Uterus (tissue), 3 donors: ENCODE measurements at regions not wholly inside any gene's neighbourhood (a gene's known extent, or its start where the extent isn't known, plus 50 kb on each side); places are given as distances from the start of the nearest gene placed in this dataset.

ENCODE experiments used
- DNase-seq, 2 donors: peaks; one replicate each; pipeline ENCODE4 v3.0.0-alpha.2; 2019 to 2020
- H3K27ac ChIP-seq, 2 donors: fragments of 200-600 bp; sonication (generic); 1 replicate in 1 of 2; 2 replicates in 1 of 2; pipeline ENCODE4 v1.5.1; 2016 to 2018
- H3K27me3 ChIP-seq, 2 donors: fragments of 200-600 bp; sonication (generic); one replicate each; pipeline ENCODE4 v1.5.1; 2018 to 2019; ENCODE audit warnings: control low read depth in 1 of 2
- H3K36me3 ChIP-seq, 2 donors: fragments of 200-600 bp; sonication (generic); one replicate each; pipeline ENCODE4 v1.5.1; 2019; ENCODE audit warnings: control low read depth in 1 of 2
- H3K4me1 ChIP-seq, 2 donors: fragments of 200-600 bp; sonication (generic); one replicate each; pipeline ENCODE4 v1.5.1; 2018 to 2019; ENCODE audit warnings: control low read depth in 1 of 2
- H3K4me3 ChIP-seq, 2 donors: fragments of 200-600 bp; sonication (generic); 1 replicate in 1 of 2; 2 replicates in 1 of 2; pipeline ENCODE4 v1.5.1; 2018 to 2019; ENCODE audit warnings: mild to moderate bottlenecking in 1 of 2
- H3K9me3 ChIP-seq, 2 donors: fragments of 200-600 bp; sonication (generic); one replicate each; pipeline ENCODE4 v1.5.1; 2019; ENCODE audit warnings: control low read depth in 1 of 2
- POLR2A ChIP-seq, 2 donors: fragments of 450-650 bp; IDR thresholded peaks; one replicate each; pipeline ENCODE4 v1.6.1; 2016; ENCODE audit warnings: antibody characterized with exemption in 2 of 2, mild to moderate bottlenecking in 1 of 2, moderate library complexity in 1 of 2
- intact Hi-C: fragments of 100-400 bp; cut with DNase I; formaldehyde crosslinking; loops from one replicate; pipeline ENCODE4 v1.15.1; 2023; ENCODE audit warnings: low total_unique reads
- TF ChIP-seq, protein P1 (sequence below), 4 experiments: fragments of 200-600 bp in 2 of 4; fragments of 450-650 bp in 2 of 4; sonication (generic) in 2 of 4; IDR thresholded peaks; one replicate each; pipeline ENCODE4 v1.5.1; 2016 to 2019; ENCODE audit warnings: antibody characterized with exemption in 4 of 4, mild to moderate bottlenecking in 2 of 4, moderate library complexity in 1 of 4
- donor health status: DM: yes; HTN: yes; CAD: no.

DNA sequence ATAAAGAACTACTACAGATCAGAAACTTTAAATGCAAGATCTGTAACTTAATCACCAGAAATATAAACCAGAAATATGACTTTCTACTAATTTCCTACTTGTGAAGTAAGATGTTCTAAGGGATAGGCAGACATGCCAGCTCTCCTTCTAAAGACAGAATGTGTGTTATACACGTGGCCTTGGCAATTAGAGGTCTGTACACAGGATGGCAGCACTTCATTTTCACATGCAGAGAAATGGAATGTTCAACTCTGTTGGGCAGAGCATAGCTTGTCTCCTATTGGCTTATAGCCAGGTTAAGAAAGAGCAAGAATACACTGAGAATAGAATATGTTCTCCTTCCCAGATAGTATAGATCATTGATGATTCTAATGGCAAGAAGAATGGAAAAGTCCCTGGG is 403.8 kb downstream of the DAD1 start:
- no peaks in the 10 kb centered on the region for H3K9me3 ChIP-seq
- intact Hi-C loops: no loop called here

DNA sequence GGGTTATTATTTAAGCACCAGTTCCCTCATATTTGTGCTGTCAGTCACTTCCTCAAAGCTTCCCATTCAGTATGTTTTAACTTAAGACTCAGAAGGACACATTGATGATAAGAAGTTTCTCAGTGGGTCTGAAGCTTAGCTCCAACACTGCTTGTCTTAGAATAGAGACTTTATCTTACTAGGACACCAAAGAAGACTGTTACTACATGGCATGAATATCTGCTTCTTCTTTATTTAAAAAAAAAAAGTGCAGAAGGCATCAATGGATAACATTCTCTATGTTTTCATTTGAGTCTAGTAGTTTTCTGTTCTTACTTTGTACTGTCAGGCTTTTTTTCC is 404.2 kb downstream of the DAD1 start:
- DNase-seq: no peak
- H3K4me1 ChIP-seq: no peaks in the 10 kb centered on the region
- H3K27ac ChIP-seq: no peak overlapping the region
- H3K4me3 ChIP-seq: no peak overlapping the region
- H3K9me3 ChIP-seq: no peaks in the 10 kb centered on the region
- TF ChIP-seq, protein P1, sequence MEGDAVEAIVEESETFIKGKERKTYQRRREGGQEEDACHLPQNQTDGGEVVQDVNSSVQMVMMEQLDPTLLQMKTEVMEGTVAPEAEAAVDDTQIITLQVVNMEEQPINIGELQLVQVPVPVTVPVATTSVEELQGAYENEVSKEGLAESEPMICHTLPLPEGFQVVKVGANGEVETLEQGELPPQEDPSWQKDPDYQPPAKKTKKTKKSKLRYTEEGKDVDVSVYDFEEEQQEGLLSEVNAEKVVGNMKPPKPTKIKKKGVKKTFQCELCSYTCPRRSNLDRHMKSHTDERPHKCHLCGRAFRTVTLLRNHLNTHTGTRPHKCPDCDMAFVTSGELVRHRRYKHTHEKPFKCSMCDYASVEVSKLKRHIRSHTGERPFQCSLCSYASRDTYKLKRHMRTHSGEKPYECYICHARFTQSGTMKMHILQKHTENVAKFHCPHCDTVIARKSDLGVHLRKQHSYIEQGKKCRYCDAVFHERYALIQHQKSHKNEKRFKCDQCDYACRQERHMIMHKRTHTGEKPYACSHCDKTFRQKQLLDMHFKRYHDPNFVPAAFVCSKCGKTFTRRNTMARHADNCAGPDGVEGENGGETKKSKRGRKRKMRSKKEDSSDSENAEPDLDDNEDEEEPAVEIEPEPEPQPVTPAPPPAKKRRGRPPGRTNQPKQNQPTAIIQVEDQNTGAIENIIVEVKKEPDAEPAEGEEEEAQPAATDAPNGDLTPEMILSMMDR (IDR thresholded peaks at IDR 0.05): no peak
- no peak for TF ChIP-seq POLR2A (IDR thresholded peaks at IDR 0.05)
- no peaks in the 10 kb centered on the region for H3K27me3 ChIP-seq
- no peaks in the 10 kb centered on the region for H3K36me3 ChIP-seq
- intact Hi-C loops: no loop called here

More for the DNA sequence above, 403.8 kb downstream of the DAD1 start:
- Histone ChIP-seq H3K27ac (no peak overlapping the region), H3K36me3 (no peaks in the 10 kb centered on the region), H3K27me3 (no peaks in the 10 kb centered on the region), H3K4me1 (no peaks in the 10 kb centered on the region), H3K4me3 (no peak overlapping the region)
- no peak for DNase-seq
- TF ChIP-seq, protein P1 (IDR thresholded peaks at IDR 0.05): no peak
- no peak for TF ChIP-seq POLR2A (IDR thresholded peaks at IDR 0.05)

DNA sequence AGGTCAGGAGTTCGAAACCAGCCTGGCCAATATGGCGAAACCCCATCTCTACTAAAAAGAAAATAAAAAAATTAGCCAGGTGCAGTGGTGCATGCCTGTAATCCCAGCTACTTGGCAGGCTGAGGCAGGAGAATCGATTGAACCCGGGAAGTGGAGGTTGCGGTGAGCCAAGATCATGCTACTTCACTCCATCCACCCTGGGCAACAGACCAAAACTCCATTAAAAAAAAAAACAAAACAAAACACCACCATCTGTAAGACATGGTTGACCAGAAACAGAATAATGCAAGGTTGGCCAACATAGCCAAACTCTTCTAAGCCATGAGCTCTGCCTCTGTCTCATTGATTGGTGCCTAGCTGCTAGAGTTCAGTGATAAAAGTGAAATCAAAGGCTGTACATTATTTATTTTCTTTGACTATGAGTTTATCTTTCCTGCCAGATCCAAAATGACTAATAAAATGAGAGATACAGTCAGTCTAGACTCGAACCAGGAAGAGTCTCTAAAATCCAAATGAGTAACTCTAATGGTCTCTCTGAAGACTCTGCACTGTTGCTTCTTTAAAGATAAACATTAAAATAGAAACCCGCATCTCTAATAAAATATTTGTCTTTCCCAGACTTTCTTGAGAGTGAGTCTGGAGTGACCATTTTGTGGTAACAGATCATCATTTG is 404.7 kb downstream of the DAD1 start:
- Histone ChIP-seq H3K27ac (no peak overlapping the region), H3K36me3 (no peaks in the 10 kb centered on the region), H3K4me1 (no peaks in the 10 kb centered on the region), H3K27me3 (no peaks in the 10 kb centered on the region), H3K4me3 (no peak overlapping the region), H3K9me3 (no peaks in the 10 kb centered on the region)
- DNase-seq: no peak
- intact Hi-C loops: no loop called here
- TF ChIP-seq, protein P1 (IDR thresholded peaks at IDR 0.05): no peak
- no peak for TF ChIP-seq POLR2A (IDR thresholded peaks at IDR 0.05)

DNA sequence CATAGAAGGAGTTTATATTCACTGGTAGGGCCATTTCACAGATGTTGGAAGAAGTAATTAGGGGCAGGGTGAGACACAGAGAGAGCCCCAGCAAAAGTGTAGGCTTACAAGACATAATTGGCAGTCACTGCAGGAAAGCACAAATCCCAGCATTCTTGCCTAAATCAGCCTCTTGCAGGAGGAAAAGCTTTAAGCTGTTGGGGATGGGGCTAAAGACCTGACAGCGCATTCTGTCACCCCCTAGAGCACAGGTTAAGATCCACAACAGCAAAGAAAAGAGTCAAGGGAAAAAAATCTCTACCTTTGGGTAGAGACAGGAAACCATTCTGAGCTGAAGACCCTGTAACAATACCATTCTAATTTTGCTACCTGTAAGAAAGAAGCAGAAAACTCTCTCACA is 409.0 kb downstream of the DAD1 start:
- TF ChIP-seq POLR2A (IDR thresholded peaks at IDR 0.05): no peak
- TF ChIP-seq, protein P1 (IDR thresholded peaks at IDR 0.05): no peak
- no peaks in the 10 kb centered on the region for H3K9me3 ChIP-seq
- intact Hi-C loops: no loop called here

DNA sequence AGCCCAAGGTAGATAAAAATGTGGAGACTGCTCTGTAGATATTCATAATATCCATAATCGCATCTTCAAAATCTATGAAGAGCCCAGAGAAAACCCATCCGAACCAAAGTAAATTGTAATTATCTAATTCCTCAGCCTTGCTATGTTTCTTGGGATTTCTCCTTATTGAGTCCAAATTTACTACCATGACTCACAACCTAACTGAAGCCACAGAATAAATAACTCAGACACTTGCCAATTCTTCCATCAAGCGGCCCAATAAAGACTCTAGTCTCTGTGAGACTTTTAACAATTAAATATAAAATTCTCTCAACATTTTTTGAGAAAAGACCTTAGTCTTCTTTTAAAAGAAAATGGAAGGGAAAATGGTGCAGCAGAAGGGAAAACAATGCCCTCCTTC is 409.8 kb downstream of the DAD1 start:
- intact Hi-C loops: no loop called here
- H3K27ac ChIP-seq: peak overlapping the region in 1 of 2 donors; percentile 25
- TF ChIP-seq, protein P1 (IDR thresholded peaks at IDR 0.05): no peak
- TF ChIP-seq POLR2A (IDR thresholded peaks at IDR 0.05): no peak
- H3K36me3 ChIP-seq: no peaks in the 10 kb centered on the region
- no peaks in the 10 kb centered on the region for H3K27me3 ChIP-seq
- no peaks in the 10 kb centered on the region for H3K9me3 ChIP-seq
- H3K4me1 ChIP-seq: no peaks in the 10 kb centered on the region
- no peak overlapping the region for H3K4me3 ChIP-seq
- no peak for DNase-seq

More for the DNA sequence above, 409.0 kb downstream of the DAD1 start:
- Histone ChIP-seq H3K27me3 (no peaks in the 10 kb centered on the region), H3K36me3 (no peaks in the 10 kb centered on the region), H3K4me1 (no peaks in the 10 kb centered on the region), H3K27ac (no peak overlapping the region), H3K4me3 (no peak overlapping the region)
- DNase-seq: no peak
